Tibial nerve (tissue), 4 donors: ENCODE measurements at regions not wholly inside any gene's neighbourhood (a gene's known extent, or its start where the extent isn't known, plus 50 kb on each side); places are given as distances from the start of the nearest gene placed in this dataset.

Source experiments
- DNase-seq, 2 donors: peaks; one replicate each; pipeline ENCODE4 v3.0.0-alpha.2; 2019; ENCODE audit warnings: low spot score in 2 of 2
- H3K27ac ChIP-seq, 4 donors: fragments of 200-600 bp; sonication (generic) in 3 of 4; one replicate each; pipeline ENCODE4 v1.5.1; 2017 to 2019; ENCODE audit warnings: mild to moderate bottlenecking in 1 of 4
- H3K27me3 ChIP-seq, 2 donors: fragments of 200-600 bp; sonication (generic) in 1 of 2; one replicate each; pipeline versions ENCODE4 v1.5.1 to v1.6.0; 2017 to 2019
- H3K36me3 ChIP-seq, 3 donors: fragments of 200-600 bp; sonication (generic); one replicate each; pipeline ENCODE4 v1.5.1; 2018 to 2019
- H3K4me1 ChIP-seq, 4 donors: fragments of 200-600 bp; sonication (generic) in 3 of 4; one replicate each; pipeline ENCODE4 v1.5.1; 2017 to 2019
- H3K4me3 ChIP-seq, 4 donors: fragments of 200-600 bp; sonication (generic) in 3 of 4; one replicate each; pipeline ENCODE4 v1.5.1; 2017 to 2019; ENCODE audit warnings: mild to moderate bottlenecking in 1 of 4, moderate library complexity in 1 of 4
- H3K9me3 ChIP-seq, 4 donors: fragments of 200-600 bp; sonication (generic) in 3 of 4; one replicate each; pipeline ENCODE4 v1.5.1; 2017 to 2019
- EP300 ChIP-seq, 2 donors: sonication (generic); formaldehyde crosslinking; IDR thresholded peaks; one replicate each; pipeline ENCODE4 v1.6.1; 2017; ENCODE audit warnings: antibody characterized with exemption in 2 of 2, mild to moderate bottlenecking in 1 of 2
- POLR2A ChIP-seq, 2 donors: fragments of 450-650 bp; IDR thresholded peaks; one replicate each; pipeline ENCODE4 v1.6.1; 2017; ENCODE audit warnings: antibody characterized with exemption in 2 of 2, mild to moderate bottlenecking in 2 of 2, moderate library complexity in 2 of 2
- WGBS, 2 donors: methylation state at CpG; one replicate each; pipeline ENCODE4 v1.1.5; 2018; 5-methylcytosine and 5-hydroxymethylcytosine counted together
- TF ChIP-seq, protein P1 (sequence below), 5 experiments: fragments of 200-600 bp in 3 of 5; fragments of 450-650 bp in 2 of 5; sonication (generic) in 3 of 5; IDR thresholded peaks; one replicate each; pipeline ENCODE4 v1.5.1; 2016 to 2019; ENCODE audit warnings: antibody characterized with exemption in 5 of 5, mild to moderate bottlenecking in 3 of 5, moderate library complexity in 2 of 5

DNA sequence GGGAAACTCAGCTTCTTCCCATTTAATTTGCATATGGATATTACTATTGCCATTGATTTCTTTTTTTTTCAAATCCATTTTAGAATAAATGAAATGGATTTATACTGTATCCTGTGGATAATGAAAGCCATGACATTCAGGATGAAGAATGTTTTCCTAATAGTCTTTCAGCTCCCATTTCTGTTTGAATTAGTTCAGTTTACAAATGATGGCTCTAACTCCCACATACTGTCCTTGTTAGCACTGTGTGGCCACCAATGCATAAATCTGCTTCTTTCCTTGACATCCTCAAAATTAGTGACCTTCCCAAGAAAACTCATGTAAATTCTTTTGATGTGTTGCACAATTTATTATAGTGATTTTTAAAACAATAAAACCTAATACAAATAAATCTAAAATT lies 693.2 kb upstream of the GJE1 start:
- Histone ChIP-seq H3K4me3 (no peak overlapping the region), H3K27ac (no peak overlapping the region), H3K27me3 (no peaks in the 10 kb centered on the region), H3K36me3 (no peaks in the 10 kb centered on the region), H3K9me3 (no peaks in the 10 kb centered on the region), H3K4me1 (no peaks in the 10 kb centered on the region)
- TF ChIP-seq POLR2A (IDR thresholded peaks at IDR 0.05) (no peak), EP300 (IDR thresholded peaks at IDR 0.05) (no peak)
- TF ChIP-seq, protein P1, sequence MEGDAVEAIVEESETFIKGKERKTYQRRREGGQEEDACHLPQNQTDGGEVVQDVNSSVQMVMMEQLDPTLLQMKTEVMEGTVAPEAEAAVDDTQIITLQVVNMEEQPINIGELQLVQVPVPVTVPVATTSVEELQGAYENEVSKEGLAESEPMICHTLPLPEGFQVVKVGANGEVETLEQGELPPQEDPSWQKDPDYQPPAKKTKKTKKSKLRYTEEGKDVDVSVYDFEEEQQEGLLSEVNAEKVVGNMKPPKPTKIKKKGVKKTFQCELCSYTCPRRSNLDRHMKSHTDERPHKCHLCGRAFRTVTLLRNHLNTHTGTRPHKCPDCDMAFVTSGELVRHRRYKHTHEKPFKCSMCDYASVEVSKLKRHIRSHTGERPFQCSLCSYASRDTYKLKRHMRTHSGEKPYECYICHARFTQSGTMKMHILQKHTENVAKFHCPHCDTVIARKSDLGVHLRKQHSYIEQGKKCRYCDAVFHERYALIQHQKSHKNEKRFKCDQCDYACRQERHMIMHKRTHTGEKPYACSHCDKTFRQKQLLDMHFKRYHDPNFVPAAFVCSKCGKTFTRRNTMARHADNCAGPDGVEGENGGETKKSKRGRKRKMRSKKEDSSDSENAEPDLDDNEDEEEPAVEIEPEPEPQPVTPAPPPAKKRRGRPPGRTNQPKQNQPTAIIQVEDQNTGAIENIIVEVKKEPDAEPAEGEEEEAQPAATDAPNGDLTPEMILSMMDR (IDR thresholded peaks at IDR 0.05) = no peak
- DNase-seq = no peak

DNA sequence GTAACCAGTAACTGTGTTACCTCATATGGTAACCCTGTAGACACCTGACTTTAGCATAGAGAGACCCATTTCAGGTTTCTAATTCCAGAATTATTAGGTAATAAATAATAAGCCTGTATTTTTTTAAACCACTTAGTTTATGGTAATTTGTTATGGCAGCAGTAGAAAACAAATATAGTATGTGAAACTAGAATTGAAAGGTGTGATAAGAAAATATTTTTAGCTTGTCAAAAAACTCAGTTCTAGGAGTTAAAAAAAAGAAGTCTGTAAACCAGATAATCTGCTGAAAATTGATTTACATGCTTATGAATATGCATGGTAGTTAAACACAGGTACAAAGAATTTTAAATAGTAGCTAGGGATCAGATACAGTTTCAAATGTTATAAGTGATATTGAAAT lies 695.0 kb upstream of the GJE1 start:
- TF ChIP-seq, protein P1 (IDR thresholded peaks at IDR 0.05) = no peak
- TF ChIP-seq EP300 (IDR thresholded peaks at IDR 0.05) = no peak
- no peak for TF ChIP-seq POLR2A (IDR thresholded peaks at IDR 0.05)
- no peak for DNase-seq
- Histone ChIP-seq H3K4me3 (no peak overlapping the region), H3K27ac (no peak overlapping the region), H3K4me1 (no peaks in the 10 kb centered on the region), H3K9me3 (no peaks in the 10 kb centered on the region), H3K36me3 (no peaks in the 10 kb centered on the region), H3K27me3 (no peaks in the 10 kb centered on the region)

DNA sequence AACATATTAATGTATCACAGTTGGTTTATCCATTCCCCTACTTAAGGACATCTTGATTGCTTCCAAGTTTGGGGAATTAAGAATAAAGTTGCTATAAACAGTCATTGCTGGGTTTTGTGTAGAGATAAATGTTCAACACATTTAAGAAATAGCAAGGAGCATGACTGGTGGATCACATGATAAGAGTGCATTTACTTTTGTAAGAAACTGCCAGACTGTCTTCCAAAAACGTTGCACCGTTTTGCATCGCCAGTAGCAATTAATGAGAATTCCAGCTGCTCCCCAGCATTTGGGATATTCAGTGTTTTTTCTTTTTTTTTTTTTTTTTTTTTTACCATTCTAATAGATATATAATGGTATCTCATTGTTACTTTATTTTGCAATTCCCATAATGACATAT lies 695.7 kb upstream of the GJE1 start:
- Histone ChIP-seq H3K9me3 (no peaks in the 10 kb centered on the region), H3K27me3 (no peaks in the 10 kb centered on the region), H3K4me1 (no peaks in the 10 kb centered on the region), H3K27ac (no peak overlapping the region), H3K4me3 (no peak overlapping the region), H3K36me3 (no peaks in the 10 kb centered on the region)
- WGBS, 2 donors = 65 to 68% methylated on average over 3 of the region's 3 CpGs
- no peak for DNase-seq
- TF ChIP-seq EP300 (IDR thresholded peaks at IDR 0.05) = no peak
- TF ChIP-seq, protein P1 (IDR thresholded peaks at IDR 0.05) = no peak

DNA sequence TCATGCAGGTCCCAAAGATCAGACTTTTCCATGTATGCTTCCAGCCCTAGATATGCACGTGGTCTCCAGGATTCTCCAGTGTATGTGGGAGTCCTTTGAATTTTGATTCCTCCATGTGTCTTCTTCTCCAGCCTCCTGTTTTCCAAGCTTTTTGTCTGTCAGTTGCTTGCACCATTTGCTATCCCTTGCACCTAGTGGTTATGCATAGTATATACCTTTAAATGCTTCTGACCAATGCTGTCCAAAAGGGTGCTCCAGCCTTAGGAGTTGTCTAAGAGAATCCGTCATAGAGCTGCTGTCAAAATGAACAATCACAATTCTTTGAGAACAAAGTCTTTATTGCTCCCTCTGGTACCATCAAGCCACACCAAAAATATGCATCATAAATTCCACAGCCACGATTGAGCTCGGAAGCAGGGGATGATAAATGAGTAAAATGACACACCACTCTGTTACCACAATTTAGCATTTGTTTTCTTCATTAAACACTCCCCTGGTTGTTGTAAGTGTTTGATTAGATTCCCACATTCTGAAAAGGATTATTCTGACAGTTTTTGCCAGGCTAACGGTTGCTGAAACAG lies 706.2 kb upstream of the GJE1 start:
- H3K4me1 ChIP-seq = no peaks in the 10 kb centered on the region

DNA sequence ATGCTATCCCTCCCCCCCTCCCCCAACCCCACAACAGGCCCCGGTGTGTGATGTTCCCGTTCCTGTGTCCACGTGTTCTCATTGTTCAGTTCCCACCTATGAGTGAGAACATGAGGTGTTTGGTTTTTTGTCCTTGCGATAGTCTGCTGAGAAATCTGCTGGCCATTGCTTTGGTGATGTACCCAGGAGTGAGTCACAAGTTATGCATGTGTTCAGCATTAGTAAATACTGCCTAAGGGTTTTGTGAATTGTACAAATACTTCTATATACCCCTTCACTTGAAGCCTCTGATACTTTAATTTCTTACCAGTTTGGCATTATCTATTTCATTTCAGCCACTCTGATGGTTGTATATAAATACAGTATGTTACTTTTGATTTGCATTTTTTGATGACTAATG lies 711.3 kb upstream of the GJE1 start:
- no peak for DNase-seq
- WGBS, 2 donors = 91 to 92% methylated on average over 4 of the region's 4 CpGs
- Histone ChIP-seq H3K36me3 (no peaks in the 10 kb centered on the region), H3K9me3 (peaks cover 0 to 15% (median 7%) of the 10 kb centered on the region in 4 donors), H3K27ac (no peak overlapping the region), H3K4me1 (no peaks in the 10 kb centered on the region), H3K4me3 (no peak overlapping the region), H3K27me3 (no peaks in the 10 kb centered on the region)
- TF ChIP-seq, protein P1 (IDR thresholded peaks at IDR 0.05) = no peak
- TF ChIP-seq EP300 (IDR thresholded peaks at IDR 0.05) = no peak
- TF ChIP-seq POLR2A (IDR thresholded peaks at IDR 0.05) = no peak

More for the DNA sequence above, 706.2 kb upstream of the GJE1 start:
- no peak for DNase-seq
- H3K27ac ChIP-seq = no peak overlapping the region
- 40 to 58% methylated on average over 5 of the region's 5 CpGs for WGBS, 2 donors
- H3K36me3 ChIP-seq = no peaks in the 10 kb centered on the region
- peaks cover 0 to 18% (median 7%) of the 10 kb centered on the region in 4 donors for H3K9me3 ChIP-seq
- no peak overlapping the region for H3K4me3 ChIP-seq
- TF ChIP-seq POLR2A (IDR thresholded peaks at IDR 0.05) = no peak
- no peak for TF ChIP-seq EP300 (IDR thresholded peaks at IDR 0.05)
- TF ChIP-seq, protein P1 (IDR thresholded peaks at IDR 0.05) = no peak
- H3K27me3 ChIP-seq = no peaks in the 10 kb centered on the region
